ENCODE measurements at regions not wholly inside any gene's neighbourhood (a gene's known extent, or its start where the extent isn't known, plus 50 kb on each side); places are given as distances from the start of the nearest gene placed in this dataset.

- TF ChIP-seq CTCF (IDR thresholded peaks at IDR 0.05) (no peak), POLR2AphosphoS5 (IDR thresholded peaks at IDR 0.05) (no peak), POLR2A (IDR thresholded peaks at IDR 0.05) (no peak)
Observed at GRCh38 chr2:64394153-64394552, 59.8 kb upstream of the LGALSL start.

All from breast epithelium (tissue), 3 donors.